Adrenal gland (tissue), 5 donors: ENCODE measurements at regions not wholly inside any gene's neighbourhood (a gene's known extent, or its start where the extent isn't known, plus 50 kb on each side); places are given as distances from the start of the nearest gene placed in this dataset.

Experiments
- CTCF ChIP-seq, 6 experiments: fragments of 450-650 bp in 4 of 6; fragments of 200-600 bp in 2 of 6; sonication (generic) in 1 of 6; IDR thresholded peaks; 1 replicate in 5 of 6; 2 replicates in 1 of 6; pipeline versions ENCODE4 v1.5.1 to v1.8.0; 2016 to 2021; ENCODE audit warnings: antibody characterized with exemption in 6 of 6, mild to moderate bottlenecking in 2 of 6, moderate library complexity in 1 of 6
- POLR2A ChIP-seq, 2 donors: fragments of 450-650 bp; IDR thresholded peaks; one replicate each; pipeline ENCODE4 v1.6.1; 2017; ENCODE audit warnings: antibody characterized with exemption in 2 of 2, mild to moderate bottlenecking in 2 of 2, moderate library complexity in 1 of 2
- donor health status: DM: no; HTN: no; CAD: no.

GRCh38 chr11:131099013-131099412 is 182.7 kb upstream of the SNX19 start:
- no peak for TF ChIP-seq CTCF (IDR thresholded peaks at IDR 0.05)
- no peak for TF ChIP-seq POLR2A (IDR thresholded peaks at IDR 0.05)
